ENCODE measurements at regions not wholly inside any gene's neighbourhood (a gene's known extent, or its start where the extent isn't known, plus 50 kb on each side); places are given as distances from the start of the nearest gene placed in this dataset.

DNA sequence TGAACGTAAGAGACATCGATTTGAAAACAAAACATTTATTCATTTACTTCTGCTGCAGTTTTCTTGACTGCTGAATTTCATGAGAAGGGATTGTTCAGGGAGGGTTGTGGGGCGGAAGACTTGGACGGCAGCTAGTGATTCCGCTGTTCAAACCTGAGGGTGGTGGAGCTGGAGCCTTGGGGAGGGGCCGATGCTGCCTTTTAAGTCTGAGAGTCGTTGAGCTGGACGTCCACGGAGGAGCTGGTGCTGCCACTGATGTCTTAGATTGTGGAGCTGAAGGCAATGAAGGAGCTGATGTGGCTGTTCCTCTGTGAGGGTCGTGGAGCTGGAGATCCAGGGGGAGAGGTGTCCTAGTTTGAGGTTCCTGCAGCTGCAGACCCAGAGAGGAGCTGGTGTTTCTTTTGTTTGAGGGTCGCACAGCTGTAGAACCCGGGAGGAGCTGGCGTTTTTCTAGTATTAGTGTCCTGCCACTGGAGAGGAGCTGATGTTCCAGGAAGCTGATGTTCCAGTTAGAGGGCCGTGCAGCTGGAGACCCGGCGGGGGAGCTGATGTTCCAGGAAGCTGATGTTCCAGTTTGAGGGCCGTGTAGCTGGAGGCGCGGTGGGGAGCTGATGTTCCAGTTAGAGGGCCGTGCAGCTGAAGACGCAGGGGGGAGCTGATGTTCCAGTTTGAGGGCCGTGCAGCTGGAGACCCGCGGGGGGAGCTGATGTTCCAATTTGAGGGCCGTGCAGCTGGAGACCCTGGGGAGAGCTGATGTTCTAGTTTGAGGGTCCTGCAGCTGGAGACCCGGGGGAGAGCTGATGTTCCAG, 150.9 kb downstream of the RTP5 start:
- H3K27ac ChIP-seq, result no peak overlapping the region
- DNase-seq, result peak in 3 of 7 donors; percentile 14 to 24 (median 16)
- no peaks in the 10 kb centered on the region for H3K9me3 ChIP-seq (replicated peaks in 1 of 3)
- 63 to 68% (median 64%) methylated on average over 21 to 26 of the region's 26 CpGs for WGBS, 4 donors
- H3K27me3 ChIP-seq, result no peaks in the 10 kb centered on the region
- TF ChIP-seq, protein P1, sequence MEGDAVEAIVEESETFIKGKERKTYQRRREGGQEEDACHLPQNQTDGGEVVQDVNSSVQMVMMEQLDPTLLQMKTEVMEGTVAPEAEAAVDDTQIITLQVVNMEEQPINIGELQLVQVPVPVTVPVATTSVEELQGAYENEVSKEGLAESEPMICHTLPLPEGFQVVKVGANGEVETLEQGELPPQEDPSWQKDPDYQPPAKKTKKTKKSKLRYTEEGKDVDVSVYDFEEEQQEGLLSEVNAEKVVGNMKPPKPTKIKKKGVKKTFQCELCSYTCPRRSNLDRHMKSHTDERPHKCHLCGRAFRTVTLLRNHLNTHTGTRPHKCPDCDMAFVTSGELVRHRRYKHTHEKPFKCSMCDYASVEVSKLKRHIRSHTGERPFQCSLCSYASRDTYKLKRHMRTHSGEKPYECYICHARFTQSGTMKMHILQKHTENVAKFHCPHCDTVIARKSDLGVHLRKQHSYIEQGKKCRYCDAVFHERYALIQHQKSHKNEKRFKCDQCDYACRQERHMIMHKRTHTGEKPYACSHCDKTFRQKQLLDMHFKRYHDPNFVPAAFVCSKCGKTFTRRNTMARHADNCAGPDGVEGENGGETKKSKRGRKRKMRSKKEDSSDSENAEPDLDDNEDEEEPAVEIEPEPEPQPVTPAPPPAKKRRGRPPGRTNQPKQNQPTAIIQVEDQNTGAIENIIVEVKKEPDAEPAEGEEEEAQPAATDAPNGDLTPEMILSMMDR (IDR thresholded peaks at IDR 0.05), result no peak
- no peak for TF ChIP-seq POLR2A (IDR thresholded peaks at IDR 0.05)
- H3K4me1 ChIP-seq (replicated peaks in 1 of 2), result no peaks in the 10 kb centered on the region
- intact Hi-C loops (cut with DNase I), result no loop called here
- no peaks in the 10 kb centered on the region for H3K36me3 ChIP-seq (replicated peaks in 1 of 2)
- H3K4me3 ChIP-seq, result no peak overlapping the region

DNA sequence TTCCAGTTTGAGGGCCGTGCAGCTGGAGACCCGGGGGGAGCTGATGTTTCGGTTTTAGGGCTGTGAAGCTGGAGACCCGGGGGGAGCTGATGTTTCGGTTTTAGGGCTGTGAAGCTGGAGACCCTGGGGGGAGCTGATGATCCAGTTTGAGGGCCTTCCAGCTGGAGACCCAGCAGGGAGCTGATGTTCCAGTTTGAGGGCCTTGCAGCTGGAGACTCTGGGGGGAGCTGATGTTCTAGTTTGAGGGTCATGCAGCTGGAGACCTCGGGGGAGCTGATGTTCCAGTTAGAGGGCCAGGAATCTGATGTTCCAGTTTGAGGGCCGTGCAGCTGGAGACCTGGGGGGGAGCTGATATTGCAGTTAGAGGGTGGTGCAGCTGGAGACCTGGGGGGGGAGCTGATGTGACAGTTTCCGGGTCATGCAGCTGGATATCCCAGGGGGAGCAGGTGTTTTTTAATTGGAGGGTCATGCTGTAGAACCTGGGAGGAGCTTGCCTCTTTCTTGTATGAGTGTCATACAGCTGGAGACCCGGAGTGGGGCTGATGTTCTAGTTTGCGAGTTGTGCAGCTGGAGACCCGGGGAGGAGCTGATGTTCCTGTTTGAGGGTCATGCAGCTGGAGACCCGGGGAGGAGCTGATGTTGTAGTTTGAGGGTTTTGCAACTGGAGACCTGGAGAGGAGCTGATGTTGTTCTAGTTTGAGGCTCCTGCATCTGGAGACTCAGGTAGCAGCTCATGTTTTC, 153.2 kb downstream of the RTP5 start:
- TF ChIP-seq, protein P1 (IDR thresholded peaks at IDR 0.05), result no peak
- no peak for TF ChIP-seq POLR2A (IDR thresholded peaks at IDR 0.05)
- no peaks in the 10 kb centered on the region for H3K36me3 ChIP-seq (replicated peaks in 1 of 2)
- H3K27ac ChIP-seq, result no peak overlapping the region
- H3K27me3 ChIP-seq, result no peaks in the 10 kb centered on the region
- DNase-seq, result no peak
- H3K4me3 ChIP-seq, result no peak overlapping the region
- 81 to 88% (median 83%) methylated on average over 11 to 12 of the region's 12 CpGs for WGBS, 4 donors
- no peaks in the 10 kb centered on the region for H3K9me3 ChIP-seq (replicated peaks in 1 of 3)
- intact Hi-C loops (cut with DNase I), result no loop called here
- no peaks in the 10 kb centered on the region for H3K4me1 ChIP-seq (replicated peaks in 1 of 2)

DNA sequence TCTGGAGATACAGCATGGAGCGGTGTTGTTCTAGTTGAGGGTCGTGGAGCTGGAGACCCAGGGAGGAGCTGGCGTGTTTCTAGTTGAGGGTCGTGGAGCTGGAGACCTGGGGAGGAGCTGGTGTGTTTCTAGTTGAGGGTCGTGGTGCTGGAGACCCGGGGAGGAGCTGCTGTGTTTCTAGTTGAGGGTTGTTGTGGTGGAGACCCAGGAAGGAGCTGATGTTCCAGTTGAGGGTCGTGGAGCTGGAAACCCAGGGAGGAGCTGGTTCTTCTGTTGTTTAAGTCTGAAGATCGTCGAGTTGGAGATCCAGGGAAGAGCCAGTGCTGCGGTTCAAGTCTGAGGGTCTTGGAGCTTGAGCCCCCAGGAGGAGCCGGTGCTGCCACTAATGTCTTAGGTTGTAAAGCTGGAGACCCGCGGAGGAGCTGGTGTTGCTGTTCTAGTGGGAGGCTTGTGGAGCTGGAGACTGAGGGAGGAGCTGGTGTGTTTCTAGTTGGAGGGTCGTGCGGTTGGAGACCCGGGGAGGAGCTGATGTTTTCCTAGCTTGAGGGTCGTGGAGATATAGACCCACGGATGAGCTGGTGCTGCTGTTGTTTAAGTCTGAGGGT, 155.3 kb downstream of the RTP5 start:
- H3K4me3 ChIP-seq, result no peak overlapping the region
- intact Hi-C loops (cut with DNase I), result no loop called here
- no peaks in the 10 kb centered on the region for H3K27me3 ChIP-seq
- no peak for TF ChIP-seq POLR2A (IDR thresholded peaks at IDR 0.05)
- TF ChIP-seq, protein P1 (IDR thresholded peaks at IDR 0.05), result no peak
- 77 to 84% (median 83%) methylated on average over 18 of the region's 18 CpGs for WGBS, 4 donors
- no peak overlapping the region for H3K27ac ChIP-seq
- no peaks in the 10 kb centered on the region for H3K4me1 ChIP-seq (replicated peaks in 1 of 2)
- H3K9me3 ChIP-seq (replicated peaks in 1 of 3), result no peaks in the 10 kb centered on the region
- no peaks in the 10 kb centered on the region for H3K36me3 ChIP-seq (replicated peaks in 1 of 2)
- DNase-seq, result no peak

Data from adrenal gland (tissue), 9 donors.